ENCODE measurements at regions not wholly inside any gene's neighbourhood (a gene's known extent, or its start where the extent isn't known, plus 50 kb on each side); places are given as distances from the start of the nearest gene placed in this dataset.

DNA sequence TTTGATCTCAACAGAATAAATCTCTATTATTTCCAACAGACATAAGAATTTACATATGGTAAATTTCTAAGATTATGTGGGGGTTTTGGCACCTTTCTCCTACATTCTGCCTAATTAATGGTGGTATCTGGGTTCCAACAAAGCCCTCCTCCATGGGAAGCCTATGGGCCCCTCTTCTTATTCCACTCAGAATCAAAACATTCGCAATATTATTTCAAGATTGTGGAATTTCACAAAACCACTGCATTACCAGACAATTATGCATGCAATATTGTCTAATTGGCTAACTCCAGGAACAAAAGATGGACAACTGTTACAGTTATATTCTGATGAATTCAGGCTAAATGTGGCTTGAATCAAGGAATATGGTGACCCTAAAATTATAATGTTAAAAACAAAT lies 434.0 kb downstream of the NFIB start:
- TF ChIP-seq CTCF (IDR thresholded peaks at IDR 0.05; ENCODE audit: low read depth, low read length), result no peak
- no peak for DNase-seq (ENCODE audit: extremely low read depth, low read depth)

DNA sequence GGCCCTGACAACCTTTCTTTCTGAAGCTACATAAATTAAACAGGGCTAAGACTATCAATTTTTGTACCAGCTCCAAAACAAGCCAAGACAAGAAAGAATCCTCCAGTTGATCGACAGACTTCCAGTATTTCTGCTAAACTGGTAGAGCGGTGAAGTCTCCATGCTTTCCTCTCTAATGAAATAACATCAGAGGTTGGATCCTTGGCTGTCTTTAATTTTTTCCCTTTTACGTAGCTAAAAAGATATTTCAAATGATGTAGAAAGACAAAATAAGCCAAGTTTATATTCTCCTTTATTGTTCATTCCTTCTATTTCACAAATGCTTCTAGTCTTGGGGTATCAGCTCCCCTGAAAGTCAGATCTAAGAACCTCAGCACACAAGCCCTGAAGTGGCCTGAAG lies 434.9 kb downstream of the NFIB start:
- TF ChIP-seq CTCF (IDR thresholded peaks at IDR 0.05; ENCODE audit: low read depth, low read length), result no peak
- no peak for DNase-seq (ENCODE audit: extremely low read depth, low read depth)

DNA sequence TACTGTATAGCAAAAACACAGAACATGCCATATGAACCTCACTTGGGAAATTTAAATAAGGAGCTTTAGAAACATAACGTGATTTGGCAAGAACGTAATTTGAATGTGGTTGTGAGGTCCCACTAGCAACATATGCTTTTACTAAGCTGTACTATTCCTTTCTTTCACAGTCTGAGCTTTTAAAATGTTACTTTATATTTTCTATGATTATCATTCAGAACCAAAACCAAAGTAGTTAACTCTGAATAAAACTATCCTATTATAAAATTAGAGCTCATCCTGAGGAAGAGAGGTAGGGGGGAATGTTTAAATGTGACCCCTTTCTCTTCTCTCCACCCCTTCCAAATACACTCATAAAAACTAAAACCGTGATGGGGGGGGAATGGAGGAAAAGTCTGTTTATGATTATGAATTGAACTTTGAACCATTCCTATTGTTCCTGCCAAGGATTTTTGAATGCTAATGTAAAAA lies 435.7 kb downstream of the NFIB start:
- no peak for DNase-seq (ENCODE audit: extremely low read depth, low read depth)

GRCh38 chr9:13876741-13877140 lies 437.2 kb downstream of the NFIB start:
- TF ChIP-seq CTCF (IDR thresholded peaks at IDR 0.05; ENCODE audit: low read depth, low read length), result no peak
- no peak for DNase-seq (ENCODE audit: extremely low read depth, low read depth)

More for the DNA sequence above, 435.7 kb downstream of the NFIB start:
- TF ChIP-seq CTCF (IDR thresholded peaks at IDR 0.05; ENCODE audit: low read depth, low read length), result no peak

GRCh38 chr9:13873203-13873602 lies 440.7 kb downstream of the NFIB start:
- no peak for TF ChIP-seq CTCF (IDR thresholded peaks at IDR 0.05; ENCODE audit: low read depth, low read length)
- no peak for DNase-seq (ENCODE audit: extremely low read depth, low read depth)

DNA sequence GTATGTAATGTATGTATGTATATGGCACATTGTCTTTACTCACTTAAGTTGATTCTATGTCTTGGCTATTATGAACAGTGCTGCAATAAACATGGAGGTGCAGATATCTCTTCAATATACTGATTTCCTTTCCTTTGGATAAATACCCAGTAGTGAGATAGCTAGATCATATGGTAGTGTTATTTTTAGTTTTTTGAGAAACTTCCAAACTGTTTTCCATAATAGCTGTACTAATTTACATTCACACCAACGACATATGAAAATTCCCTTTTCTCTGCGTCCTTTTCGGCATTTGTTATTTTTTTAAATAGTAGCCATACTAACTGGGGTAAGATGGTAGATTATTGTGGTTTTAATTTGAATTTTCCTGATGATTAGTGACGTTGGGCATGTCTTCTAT lies 445.6 kb downstream of the NFIB start:
- TF ChIP-seq CTCF (IDR thresholded peaks at IDR 0.05; ENCODE audit: low read depth, low read length), result no peak

DNA sequence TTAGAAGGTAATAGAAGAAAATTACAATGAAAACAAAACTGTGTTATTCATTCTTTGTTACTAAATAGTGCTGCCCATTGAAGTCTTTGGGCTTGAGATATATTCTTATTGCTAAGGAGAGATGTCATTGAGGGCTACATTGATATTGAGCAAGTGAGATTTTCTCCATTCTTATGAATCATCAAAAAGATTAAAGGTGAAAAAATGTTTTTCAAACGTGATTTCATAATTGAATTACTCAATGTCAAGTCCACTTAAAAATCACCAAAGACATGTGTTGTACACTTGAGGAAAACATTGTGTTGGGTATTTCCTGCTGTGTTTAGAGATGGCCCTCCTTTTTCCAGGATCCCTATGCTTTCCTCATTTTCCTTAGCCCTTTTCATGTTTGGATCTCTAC lies 448.1 kb downstream of the NFIB start:
- DNase-seq (ENCODE audit: extremely low read depth, low read depth), result no peak
- no peak for TF ChIP-seq CTCF (IDR thresholded peaks at IDR 0.05; ENCODE audit: low read depth, low read length)

More for the DNA sequence above, 445.6 kb downstream of the NFIB start:
- DNase-seq (ENCODE audit: extremely low read depth, low read depth), result no peak

Measured in AG09319 (cell line).